Vagina (tissue), 2 donors: ENCODE measurements at regions not wholly inside any gene's neighbourhood (a gene's known extent, or its start where the extent isn't known, plus 50 kb on each side); places are given as distances from the start of the nearest gene placed in this dataset.
A peak's percentile ranks its signal among the peaks of the same experiment; 100 is the strongest.
"Not testable (repeated sequence)": the region's sequence is repeated elsewhere in the genome, so short reads cannot be mapped to it uniquely, and the experiment has no call there.

Experiments used
- DNase-seq, 2 donors: peaks; one replicate each; pipeline ENCODE4 v3.0.0-alpha.2; 2017; ENCODE audit errors: extremely low spot score in 2 of 2
- H3K27ac ChIP-seq: fragments of 200-600 bp; sonication (generic); one replicate; pipeline ENCODE4 v1.5.1; 2019
- H3K27me3 ChIP-seq: fragments of 200-600 bp; sonication (generic); one replicate; pipeline ENCODE4 v1.5.1; 2019
- H3K36me3 ChIP-seq, 2 donors: fragments of 200-600 bp; sonication (generic); one replicate each; pipeline ENCODE4 v1.5.1; 2017 to 2019
- H3K4me1 ChIP-seq: fragments of 200-600 bp; sonication (generic); one replicate; pipeline ENCODE4 v1.5.1; 2019
- H3K4me3 ChIP-seq, 2 donors: fragments of 200-600 bp; sonication (generic); 1 replicate in 1 of 2; 2 replicates in 1 of 2; pipeline ENCODE4 v1.5.1; 2016 to 2019
- H3K9me3 ChIP-seq: fragments of 200-600 bp; sonication (generic); one replicate; pipeline ENCODE4 v1.5.1; 2019
- CTCF ChIP-seq, 3 experiments: fragments of 450-650 bp in 2 of 3; fragments of 200-600 bp in 1 of 3; sonication (generic) in 1 of 3; IDR thresholded peaks; one replicate each; pipeline ENCODE4 v1.5.1; 2017 to 2019; ENCODE audit warnings: antibody characterized with exemption in 3 of 3, mild to moderate bottlenecking in 2 of 3, moderate library complexity in 2 of 3
- POLR2A ChIP-seq, 2 donors: fragments of 450-650 bp; IDR thresholded peaks; one replicate each; pipeline ENCODE4 v1.6.1; 2017; ENCODE audit warnings: antibody characterized with exemption in 2 of 2, mild to moderate bottlenecking in 2 of 2, moderate library complexity in 2 of 2
- POLR2AphosphoS5 ChIP-seq, 2 donors: sonication (generic); formaldehyde crosslinking; IDR thresholded peaks; one replicate each; pipeline ENCODE4 v1.9.0; 2017; ENCODE audit warnings: antibody characterized with exemption in 2 of 2, mild to moderate bottlenecking in 2 of 2, low read depth in 1 of 2; ENCODE audit not compliant: insufficient read depth in 1 of 2
- intact Hi-C: fragments of 100-400 bp; cut with DNase I; formaldehyde crosslinking; loops from one replicate; pipeline ENCODE4 v1.15.1; 2023

- Histone ChIP-seq H3K27ac (no peak overlapping the region), H3K36me3 (no peaks in the 10 kb centered on the region), H3K4me1 (no peaks in the 10 kb centered on the region), H3K4me3 (no peak overlapping the region), H3K27me3 (no peaks in the 10 kb centered on the region), H3K9me3 (no peaks in the 10 kb centered on the region)
- TF ChIP-seq POLR2AphosphoS5 (IDR thresholded peaks at IDR 0.05; ENCODE audit: insufficient read depth in 1 of 2, low read depth in 1 of 2) (no peak), CTCF (IDR thresholded peaks at IDR 0.05) (peak in 1 of 3 experiments; percentile 17)
- intact Hi-C loops = no loop called here
- DNase-seq = no peak
Measured at GRCh38 chr7:115217373-115217772, 295.5 kb downstream of the MDFIC start.

GRCh38 chr7:115216652-115217051 lies 294.8 kb downstream of the MDFIC start:
- no peak overlapping the region for H3K27ac ChIP-seq
- H3K27me3 ChIP-seq = no peaks in the 10 kb centered on the region
- no peaks in the 10 kb centered on the region for H3K9me3 ChIP-seq
- intact Hi-C loops = no loop called here
- H3K36me3 ChIP-seq = no peaks in the 10 kb centered on the region
- no peaks in the 10 kb centered on the region for H3K4me1 ChIP-seq
- no peak for TF ChIP-seq POLR2AphosphoS5 (IDR thresholded peaks at IDR 0.05; ENCODE audit: insufficient read depth in 1 of 2, low read depth in 1 of 2)
- TF ChIP-seq CTCF (IDR thresholded peaks at IDR 0.05) = no peak
- TF ChIP-seq POLR2A (IDR thresholded peaks at IDR 0.05) = no peak
- H3K4me3 ChIP-seq = no peak overlapping the region
- DNase-seq = no peak

GRCh38 chr7:115211171-115211570 lies 289.3 kb downstream of the MDFIC start:
- no peak for DNase-seq
- Histone ChIP-seq H3K4me1 (no peaks in the 10 kb centered on the region), H3K4me3 (no peak overlapping the region), H3K27me3 (no peaks in the 10 kb centered on the region), H3K36me3 (no peaks in the 10 kb centered on the region), H3K9me3 (no peaks in the 10 kb centered on the region), H3K27ac (no peak overlapping the region)
- TF ChIP-seq CTCF (IDR thresholded peaks at IDR 0.05) = no peak
- no peak for TF ChIP-seq POLR2AphosphoS5 (IDR thresholded peaks at IDR 0.05; ENCODE audit: insufficient read depth in 1 of 2, low read depth in 1 of 2)
- no peak for TF ChIP-seq POLR2A (IDR thresholded peaks at IDR 0.05)
- intact Hi-C loops = no loop called here

GRCh38 chr7:115210552-115210951 lies 288.7 kb downstream of the MDFIC start:
- TF ChIP-seq POLR2A (IDR thresholded peaks at IDR 0.05) (no peak), CTCF (IDR thresholded peaks at IDR 0.05) (no peak), POLR2AphosphoS5 (IDR thresholded peaks at IDR 0.05; ENCODE audit: insufficient read depth in 1 of 2, low read depth in 1 of 2) (no peak)
- no peaks in the 10 kb centered on the region for H3K27me3 ChIP-seq

GRCh38 chr7:115208710-115209560 lies 287.0 kb downstream of the MDFIC start:
- no peaks in the 10 kb centered on the region for H3K27me3 ChIP-seq
- intact Hi-C loops = no loop called here
- no peaks in the 10 kb centered on the region for H3K9me3 ChIP-seq
- H3K4me1 ChIP-seq = no peaks in the 10 kb centered on the region
- no peaks in the 10 kb centered on the region for H3K36me3 ChIP-seq
- TF ChIP-seq CTCF (IDR thresholded peaks at IDR 0.05) (no peak), POLR2A (IDR thresholded peaks at IDR 0.05) (no peak), POLR2AphosphoS5 (IDR thresholded peaks at IDR 0.05; ENCODE audit: insufficient read depth in 1 of 2, low read depth in 1 of 2) (no peak)
- DNase-seq = no peak
- H3K4me3 ChIP-seq = no peak overlapping the region
- no peak overlapping the region for H3K27ac ChIP-seq

More at GRCh38 chr7:115210552-115210951, 288.7 kb downstream of the MDFIC start:
- intact Hi-C loops = no loop called here
- no peaks in the 10 kb centered on the region for H3K9me3 ChIP-seq
- no peaks in the 10 kb centered on the region for H3K36me3 ChIP-seq
- H3K4me1 ChIP-seq = no peaks in the 10 kb centered on the region
- no peak overlapping the region for H3K27ac ChIP-seq
- DNase-seq = no peak
- no peak overlapping the region for H3K4me3 ChIP-seq

GRCh38 chr7:115206374-115206773 lies 284.5 kb downstream of the MDFIC start:
- intact Hi-C loops, H3K4me1 ChIP-seq, H3K9me3 ChIP-seq, H3K27me3 ChIP-seq, H3K27ac ChIP-seq, H3K36me3 ChIP-seq, H3K4me3 ChIP-seq, DNase-seq: not testable (repeated sequence)
